DMS53 (cell line): ENCODE measurements at regions not wholly inside any gene's neighbourhood (a gene's known extent, or its start where the extent isn't known, plus 50 kb on each side); places are given as distances from the start of the nearest gene placed in this dataset.

ENCODE experiments used
- DNase-seq: peaks from one replicate; lab custom pipeline; 2025; lab: John Stamatoyannopoulos, UW

DNA sequence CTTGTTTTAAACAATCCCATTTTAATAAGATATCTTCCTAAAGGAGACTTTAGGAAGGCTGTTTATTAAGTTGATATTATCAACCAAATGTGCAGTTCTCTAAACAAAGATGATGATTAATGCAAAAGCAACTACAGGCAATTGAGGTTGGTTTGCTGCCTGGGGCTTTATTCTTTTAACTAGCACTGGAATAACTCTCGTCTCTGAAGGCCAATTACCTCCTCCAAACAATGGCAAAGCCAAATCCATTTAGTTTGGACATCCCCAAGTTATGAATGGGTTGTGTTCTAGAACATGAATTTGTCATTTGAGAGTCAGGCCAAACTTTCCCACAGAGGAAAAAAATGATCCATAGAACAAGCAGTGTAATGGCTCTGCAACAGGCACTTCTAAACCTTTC, 114.1 kb downstream of the SLC16A9 start:
- no peak for DNase-seq

DNA sequence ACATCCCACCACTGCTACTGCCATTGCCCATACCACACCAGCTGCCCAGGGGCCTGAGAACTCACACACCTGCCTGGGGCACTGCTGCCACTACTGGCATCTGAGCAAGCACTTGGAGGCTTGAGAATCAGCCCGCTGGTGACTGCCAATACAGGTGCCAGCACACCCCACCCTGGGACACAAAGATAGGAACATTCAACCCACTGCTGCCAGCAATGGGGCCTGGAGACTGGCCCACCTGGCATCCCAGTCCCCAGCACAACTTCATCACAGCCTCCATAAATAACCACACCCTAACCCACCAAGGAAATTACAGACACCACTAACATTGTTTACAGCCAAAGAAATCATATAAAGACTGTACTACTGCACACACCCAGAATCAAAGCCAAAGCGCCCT, 115.9 kb downstream of the SLC16A9 start:
- DNase-seq: no peak

DNA sequence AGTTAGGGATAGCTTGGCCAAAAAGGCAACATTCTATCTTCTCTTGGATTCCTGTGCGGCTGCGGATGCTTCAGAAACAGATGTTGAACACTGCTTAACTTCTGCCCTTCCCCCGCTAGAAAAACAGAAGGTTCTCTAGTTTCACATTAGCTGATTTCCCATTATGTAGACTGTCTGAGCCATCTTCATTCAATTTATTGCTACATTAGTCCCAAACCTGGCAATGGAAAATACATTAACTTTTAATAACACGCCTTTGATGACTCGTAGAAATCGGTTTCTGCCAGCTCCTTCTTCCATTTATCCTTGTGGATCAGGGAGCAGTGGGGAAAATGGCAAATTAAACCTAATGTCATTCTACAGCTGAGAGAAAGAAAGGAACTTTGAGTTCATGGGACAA, 119.9 kb downstream of the SLC16A9 start:
- DNase-seq: no peak

DNA sequence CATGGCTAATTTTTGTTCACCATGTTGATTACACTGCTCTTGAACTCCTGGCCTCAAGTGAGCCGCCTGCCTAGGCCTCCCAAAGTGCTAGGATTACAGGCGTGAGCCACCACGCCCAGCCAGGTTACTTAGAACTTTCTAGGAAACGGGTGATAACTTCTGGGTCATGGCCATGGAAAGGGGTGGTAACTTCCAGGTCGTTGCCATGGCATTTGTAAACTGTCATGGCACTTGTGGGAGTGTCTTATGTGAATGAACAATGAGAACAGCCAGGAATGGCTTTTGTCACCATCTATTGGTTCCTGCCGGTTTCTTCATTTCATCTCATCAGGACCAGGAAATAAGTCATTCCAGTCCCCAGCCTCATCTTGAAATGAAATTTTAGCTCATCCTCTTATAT, 120.9 kb downstream of the SLC16A9 start:
- peak; percentile 17 for DNase-seq

DNA sequence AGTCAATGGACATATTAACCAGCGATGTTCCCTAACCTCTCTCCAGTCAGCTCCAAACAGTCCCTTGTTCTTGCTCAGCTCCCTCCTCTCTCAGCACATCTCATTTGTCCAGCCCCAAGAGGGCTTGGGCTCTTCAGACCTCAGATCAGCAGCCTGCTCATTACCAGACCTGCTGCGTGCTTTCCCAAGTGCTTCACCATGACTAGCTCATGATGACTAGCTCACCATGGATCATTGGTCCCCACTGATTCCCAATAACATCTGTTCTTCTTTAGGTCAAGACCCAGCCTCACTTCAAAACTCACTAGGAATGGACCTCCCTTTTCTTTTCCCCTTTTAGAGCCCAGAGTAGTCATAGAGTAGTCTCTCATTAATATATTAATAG, 121.9 kb downstream of the SLC16A9 start:
- DNase-seq: no peak

DNA sequence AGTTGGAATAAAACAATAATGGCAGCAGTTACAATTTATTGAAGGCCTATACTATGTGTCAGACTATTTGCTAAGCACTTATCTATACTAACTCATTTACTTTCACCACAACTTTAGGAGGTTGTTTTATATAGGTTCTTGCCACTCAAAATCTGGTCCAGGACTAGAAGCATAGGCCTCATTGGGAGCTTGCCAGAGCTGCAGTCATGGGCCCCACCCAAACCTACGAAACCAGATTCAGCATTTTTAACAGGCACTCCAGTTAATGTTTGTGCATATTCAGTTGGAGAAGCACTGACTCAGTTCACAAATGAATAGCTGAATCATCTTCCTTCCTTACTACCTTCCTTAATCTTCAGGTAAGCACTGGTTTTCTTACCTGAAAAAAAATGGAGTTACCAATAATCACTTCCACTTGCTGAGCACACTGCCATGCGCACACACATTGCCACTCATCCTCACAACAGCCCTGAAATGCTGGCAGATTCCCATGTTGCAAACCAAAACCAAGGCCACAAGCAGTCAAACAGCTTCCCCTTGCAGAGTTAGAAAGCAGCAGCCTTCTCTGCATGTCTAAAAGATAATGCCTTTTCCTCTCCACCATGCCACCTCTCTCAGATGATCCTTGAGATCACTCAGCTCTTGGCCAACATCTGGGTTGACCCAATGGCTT, 122.4 kb downstream of the SLC16A9 start:
- DNase-seq: peak; percentile 16

DNA sequence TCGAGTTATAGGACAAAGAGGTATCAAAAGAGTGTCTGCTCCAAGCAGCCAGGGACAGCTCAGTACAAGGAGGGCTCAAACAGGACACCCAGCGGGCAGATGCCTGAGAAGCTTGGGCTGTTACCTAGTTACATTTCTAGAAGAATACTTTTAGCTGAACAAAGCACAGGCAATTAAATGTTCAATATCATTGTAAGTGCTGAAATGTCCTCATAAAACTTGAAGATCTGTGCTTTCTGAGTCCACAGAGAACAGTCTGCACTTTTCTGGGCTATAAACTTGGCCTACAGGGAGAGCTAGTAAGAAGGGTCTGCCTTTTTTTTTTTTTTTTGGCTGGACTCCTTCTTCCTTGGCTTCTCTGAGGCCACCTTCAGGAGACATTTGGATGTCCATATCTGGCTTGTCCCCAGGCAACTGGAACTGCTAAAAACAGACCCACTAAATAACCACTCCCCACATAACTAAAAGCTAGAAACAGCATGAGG, 123.2 kb downstream of the SLC16A9 start:
- DNase-seq: no peak

DNA sequence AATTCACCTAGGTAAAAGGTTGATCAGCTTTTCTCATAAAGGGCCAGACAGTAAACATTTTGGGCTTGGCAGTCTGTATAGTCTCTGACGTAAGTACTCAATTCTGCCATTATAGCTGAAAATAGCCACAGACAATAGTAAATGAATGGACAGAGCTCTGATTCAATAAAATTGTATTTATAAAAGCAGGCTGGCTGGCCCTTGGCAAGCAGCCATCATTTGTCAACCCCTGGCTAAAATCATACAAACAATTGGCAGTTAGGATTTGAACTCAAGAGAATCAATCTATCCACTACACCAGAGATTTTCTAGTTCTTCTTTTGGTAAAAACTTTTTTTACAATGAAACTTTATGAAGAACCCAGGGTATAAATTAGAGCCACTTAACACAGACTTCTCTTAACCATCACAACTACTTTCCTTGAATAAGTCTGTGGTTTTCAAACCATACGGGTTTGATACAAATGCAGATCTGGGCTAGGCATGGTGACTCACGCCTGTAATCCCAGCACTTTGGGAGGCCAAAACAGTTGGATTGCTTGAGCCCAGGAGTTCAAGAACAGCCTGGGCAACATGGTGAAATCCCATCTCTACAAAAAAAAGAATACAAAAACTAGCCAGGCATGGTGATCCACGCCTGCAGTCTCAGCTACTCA, 124.5 kb downstream of the SLC16A9 start:
- no peak for DNase-seq

DNA sequence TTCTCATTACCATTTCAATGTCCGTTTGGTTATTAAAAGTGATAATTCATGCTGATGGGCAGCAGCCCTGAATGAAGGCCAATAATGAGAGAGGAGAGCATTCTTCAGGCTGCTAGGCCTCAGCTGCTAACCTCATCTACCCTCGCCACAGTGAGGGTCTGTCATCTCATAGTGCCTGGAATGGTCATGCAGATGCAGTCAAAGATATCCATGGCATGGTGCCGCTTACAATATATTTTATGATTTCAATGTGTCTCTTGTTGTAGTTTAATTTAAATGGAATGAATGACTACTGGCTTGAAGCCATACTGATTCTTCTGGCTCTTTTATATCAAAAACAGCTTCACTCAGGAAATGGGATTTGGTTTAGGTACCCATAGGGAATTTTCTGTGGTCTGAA, 126.9 kb downstream of the SLC16A9 start:
- no peak for DNase-seq

DNA sequence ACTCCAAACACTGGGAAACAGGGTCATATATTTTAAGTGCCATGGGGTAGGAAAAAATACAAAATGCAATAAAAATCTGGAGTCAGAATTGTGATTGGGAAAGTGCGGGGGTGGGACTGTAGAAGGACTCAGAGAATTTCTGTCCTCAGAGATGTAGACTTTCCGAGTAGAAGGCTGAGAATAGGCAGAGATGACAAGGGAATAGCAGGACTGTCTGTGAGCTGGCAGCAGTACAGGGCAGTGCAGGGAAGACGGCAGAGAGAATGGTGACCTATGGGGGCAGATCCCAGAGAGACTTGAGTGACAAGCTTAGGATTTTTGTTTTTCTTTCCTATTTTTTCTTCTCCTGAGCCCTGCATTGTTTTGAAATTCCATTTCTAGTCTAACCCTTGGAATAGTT, 127.6 kb downstream of the SLC16A9 start:
- DNase-seq: no peak

DNA sequence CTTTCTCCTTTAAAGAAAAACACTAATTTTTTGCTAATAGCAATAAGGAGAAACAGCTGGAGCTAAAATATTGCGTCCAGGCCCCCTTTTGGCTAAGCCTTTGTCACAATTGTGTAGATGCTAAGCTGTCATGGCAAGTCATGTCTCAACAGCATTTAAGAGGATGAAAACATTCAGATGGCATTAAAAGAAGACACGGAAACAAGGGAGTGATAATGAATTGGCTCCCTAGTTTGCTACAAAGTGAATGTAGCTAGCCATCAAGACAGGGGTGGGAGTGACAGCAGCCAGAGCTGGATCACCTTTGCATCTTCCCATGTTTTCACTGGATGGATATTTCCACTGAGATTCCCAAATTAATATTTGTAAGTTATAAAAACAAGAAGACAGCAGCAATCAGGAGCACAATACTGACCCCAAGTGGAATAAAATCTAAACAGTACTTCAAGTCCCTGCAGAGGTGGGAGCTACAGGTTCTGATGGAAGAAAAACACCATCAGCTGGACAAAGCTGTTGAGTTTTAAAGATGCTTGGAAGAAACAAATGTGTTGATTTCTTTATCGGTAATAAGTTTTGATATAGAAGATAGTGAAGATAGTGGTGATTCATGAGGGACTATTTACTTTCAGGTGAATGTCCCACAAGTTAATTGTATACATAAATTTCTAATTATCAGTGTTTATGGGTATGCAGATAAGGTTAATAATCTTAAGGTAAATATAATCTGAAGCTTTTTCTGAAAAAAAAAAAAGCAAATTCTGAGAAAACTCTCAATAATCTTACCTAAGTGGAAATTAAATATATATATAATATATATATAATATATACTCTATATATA, 129.4 kb downstream of the SLC16A9 start:
- DNase-seq: peak; percentile 74

DNA sequence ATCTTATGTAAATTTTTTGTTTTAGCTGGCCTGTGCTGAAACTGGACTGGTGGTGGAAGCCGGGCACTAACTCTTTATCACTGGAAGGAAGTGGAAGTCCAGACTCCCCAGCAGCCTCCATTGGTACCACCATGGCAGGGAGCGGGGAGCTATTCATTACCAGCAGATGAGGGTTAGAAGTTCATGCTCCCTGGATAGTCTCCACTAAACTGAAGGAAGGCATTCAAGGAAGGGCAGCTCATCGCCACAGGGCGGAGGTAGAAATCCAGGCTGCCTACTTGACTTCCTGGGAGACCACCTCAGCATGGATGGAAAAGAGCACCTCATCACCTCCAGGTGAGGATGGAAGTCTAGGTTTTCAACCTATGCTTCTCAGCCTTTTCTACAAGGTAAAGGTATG, 130.9 kb downstream of the SLC16A9 start:
- DNase-seq: no peak

DNA sequence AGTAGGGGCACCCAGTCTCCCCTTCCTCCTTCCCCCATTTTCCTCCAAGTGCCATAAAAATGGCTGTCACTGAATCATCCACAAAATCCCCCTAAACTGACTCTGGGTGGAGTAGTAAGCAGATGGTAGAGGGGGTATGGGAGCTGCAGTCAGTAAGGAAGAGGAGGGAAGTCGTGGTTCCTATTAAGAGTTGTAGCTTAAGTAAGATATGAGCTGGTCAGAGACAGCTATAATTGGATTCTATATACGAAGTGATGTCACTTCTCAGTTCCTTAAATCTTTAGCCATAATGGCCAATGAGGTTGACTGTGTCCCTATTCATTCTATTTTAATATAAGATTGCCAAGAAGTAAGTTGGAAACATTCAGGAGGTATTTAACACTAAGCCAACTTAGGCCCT, 131.7 kb downstream of the SLC16A9 start:
- no peak for DNase-seq

DNA sequence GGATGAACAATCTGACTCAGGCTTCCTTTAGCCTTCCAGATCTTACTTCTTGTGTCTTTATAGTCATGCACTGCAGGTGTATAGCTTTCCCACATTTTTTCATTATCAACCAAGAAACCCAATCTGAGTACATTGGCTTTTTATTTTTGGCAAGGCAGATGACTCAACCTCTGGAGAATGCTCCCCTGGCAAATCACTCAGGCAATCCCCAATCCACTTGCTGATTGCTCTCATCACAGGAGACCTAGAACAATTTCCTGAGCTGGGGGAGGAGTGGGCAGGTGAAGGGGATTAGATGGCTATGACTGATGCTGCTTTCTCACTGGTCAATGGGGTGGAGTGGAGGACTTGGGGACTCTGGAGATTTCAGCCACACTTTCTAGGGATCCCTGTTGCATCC, 134.4 kb downstream of the SLC16A9 start:
- DNase-seq: no peak

DNA sequence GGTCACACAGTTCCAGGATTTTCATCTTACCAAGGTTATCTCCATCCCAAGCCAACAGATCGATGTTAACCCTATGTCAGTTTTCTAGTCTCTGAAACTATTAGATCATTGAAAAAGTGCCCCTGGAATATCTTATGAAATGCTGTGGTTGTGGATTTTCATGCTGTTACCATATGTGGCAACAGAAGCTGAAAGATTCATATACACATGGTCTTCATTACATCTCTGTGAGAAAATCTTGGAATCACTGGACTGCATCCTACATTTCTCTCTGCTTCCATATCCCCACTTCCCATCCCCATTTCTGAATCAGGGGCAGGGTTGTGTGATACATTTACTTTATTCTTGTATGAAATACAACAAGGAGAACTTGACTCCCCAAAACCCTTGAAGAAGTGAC, 146.1 kb downstream of the SLC16A9 start:
- DNase-seq: no peak

DNA sequence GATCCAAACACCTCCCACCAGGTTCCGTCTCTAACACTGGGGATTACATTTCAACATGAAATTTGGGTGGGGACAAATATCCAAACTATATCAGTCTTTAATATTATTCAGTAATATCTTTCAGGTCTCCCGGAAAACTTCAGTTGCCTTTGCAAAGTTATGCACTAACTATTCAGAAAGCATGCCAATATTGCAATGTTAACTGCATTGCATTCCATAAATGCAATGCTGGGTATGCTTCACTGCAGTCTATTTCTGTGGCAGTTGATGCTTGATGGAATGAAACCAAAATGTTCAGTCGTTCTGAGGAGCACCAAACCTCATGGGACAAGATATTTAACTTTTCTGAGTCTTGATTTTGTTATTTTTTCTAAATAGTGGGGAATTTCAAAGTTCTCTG, 147.5 kb downstream of the SLC16A9 start:
- DNase-seq: no peak

DNA sequence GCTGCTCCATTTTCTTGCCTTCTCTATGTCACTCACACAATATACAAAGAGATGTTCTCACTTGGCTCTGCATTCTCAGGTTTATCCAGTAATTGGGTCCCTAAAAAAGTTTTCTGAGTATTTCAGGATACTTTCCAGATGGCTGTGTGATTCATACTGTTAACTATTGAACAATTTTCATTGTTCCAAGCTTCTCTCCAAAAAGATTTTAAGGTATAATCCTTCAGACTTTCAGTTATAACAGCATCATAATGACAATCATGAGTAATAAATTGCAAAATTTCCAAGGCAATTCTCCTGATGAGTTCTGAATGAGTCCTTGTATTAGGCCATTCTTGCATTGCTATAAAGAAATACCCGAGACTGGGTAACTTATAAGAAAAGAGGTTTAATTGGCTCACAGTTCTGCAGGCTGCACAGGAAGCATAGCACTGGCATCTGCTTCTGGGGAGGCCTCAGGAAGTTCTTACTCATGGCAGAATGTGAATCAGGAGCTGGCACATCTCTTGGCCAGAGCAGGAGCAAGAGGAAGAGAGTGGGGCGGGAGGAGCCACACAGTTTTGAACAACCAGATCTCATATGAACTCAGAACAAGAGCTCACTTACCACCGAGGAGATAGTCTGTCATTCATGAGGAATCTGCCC, 148.1 kb downstream of the SLC16A9 start:
- DNase-seq: no peak

DNA sequence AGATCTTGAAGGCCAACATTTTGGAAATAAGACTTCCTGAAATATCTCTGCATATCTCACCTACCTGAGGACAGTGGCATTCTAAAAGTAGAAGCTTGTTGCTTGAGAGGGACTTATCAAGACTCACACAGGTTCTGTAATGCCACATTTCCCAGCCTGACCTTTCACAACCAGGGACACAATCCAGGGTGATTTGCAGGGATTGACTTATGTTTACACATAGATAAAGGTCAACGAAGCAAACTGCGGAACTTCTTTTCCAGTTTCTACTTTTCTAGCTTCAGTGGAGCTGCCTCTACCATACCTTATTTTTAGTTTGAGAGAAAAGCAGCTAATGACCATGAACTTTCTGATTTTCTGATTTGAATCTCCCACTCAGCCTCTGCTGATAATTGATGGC, 148.7 kb downstream of the SLC16A9 start:
- DNase-seq: no peak

DNA sequence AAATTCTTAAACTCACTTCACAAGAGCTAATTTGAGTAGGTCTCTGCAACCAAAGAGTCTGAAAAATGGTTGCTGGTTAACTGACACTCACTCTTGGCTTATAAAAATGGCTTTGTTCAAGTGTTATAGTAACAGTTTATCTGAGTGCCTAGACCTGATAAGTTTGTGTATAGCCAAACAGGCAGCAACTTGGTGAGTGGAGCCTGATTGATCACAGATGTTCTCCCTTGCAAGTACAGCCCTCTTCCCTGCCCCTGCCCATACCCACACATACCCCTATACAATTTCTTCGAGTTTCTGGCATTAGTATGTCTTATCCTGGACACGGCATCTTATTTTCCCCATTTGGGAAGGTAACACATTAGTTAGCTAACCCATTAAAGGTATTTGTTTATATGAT, 149.5 kb downstream of the SLC16A9 start:
- DNase-seq: no peak

DNA sequence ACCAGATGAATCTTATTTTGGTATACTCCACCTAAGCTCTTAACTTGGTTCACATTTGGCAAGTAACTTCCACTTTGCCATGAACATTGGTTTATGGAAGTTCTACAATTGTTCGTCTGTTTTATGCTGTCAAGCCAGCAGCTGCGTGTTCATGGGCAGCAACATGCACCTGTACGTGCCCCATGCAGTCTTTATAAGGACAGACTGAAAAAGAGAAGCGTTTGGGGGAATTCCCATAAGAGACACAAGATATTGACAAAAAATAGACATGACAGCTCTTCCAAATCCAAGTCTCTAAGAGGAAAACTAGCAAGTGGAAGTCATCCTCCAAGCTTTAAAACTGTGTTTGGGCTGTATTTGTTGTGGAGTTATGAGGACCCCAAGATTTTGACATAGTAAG, 151.6 kb downstream of the SLC16A9 start:
- DNase-seq: no peak

DNA sequence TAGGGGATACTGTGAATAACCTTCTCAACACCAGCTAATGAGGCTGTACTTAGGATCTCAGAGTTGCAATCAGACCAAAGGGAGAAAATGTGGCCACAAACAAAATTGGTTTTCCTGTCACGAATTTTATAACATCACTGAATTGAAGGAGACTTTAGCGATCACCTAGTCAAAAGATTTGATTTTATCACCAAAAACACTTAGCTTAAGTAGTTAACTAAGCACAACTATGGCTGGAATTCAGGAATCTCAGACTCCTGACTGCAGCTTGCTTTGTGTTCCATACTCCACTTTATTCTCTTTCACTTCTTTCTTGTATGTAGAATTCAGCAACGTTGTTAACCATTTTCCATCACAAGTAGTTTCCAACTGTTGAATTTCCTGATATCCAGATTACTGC, 152.0 kb downstream of the SLC16A9 start:
- DNase-seq: no peak

DNA sequence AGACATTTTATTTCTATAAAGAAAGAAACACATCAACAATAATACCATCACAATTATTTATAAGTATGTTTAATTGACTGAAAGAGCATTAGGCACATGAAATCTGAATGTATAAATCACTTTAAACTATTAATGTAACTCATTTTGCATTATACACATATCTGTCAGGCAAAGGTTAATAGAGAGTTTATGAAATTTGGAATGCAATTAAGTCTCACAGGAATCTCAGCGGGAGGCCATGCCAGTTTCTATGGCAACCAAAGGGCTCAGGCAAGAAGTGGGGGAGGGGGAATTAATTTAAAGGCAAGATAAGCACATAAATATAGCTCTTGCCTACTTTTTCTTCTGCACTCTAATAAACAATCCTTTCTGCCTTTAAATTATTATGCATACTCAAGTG, 152.6 kb downstream of the SLC16A9 start:
- no peak for DNase-seq
